ENCODE measurements at regions not wholly inside any gene's neighbourhood (a gene's known extent, or its start where the extent isn't known, plus 50 kb on each side); places are given as distances from the start of the nearest gene placed in this dataset.
A peak's percentile ranks its signal among the peaks of the same experiment; 100 is the strongest.

- Histone ChIP-seq H3K9me3 (replicated peaks; ENCODE audit: control insufficient read depth, insufficient read depth, low read length) (no peaks in the 10 kb centered on the region), H3K4me1 (ENCODE audit: control insufficient read depth, extremely low read depth, insufficient read depth, low read length) (no peaks in the 10 kb centered on the region), H3K9me1 (replicated peaks; ENCODE audit: control insufficient read depth, extremely low read depth, insufficient read depth, low read length) (no peaks in the 10 kb centered on the region), H3K27me3 (ENCODE audit: control insufficient read depth in 2 of 2, insufficient read depth in 2 of 2, low read length in 2 of 2) (no peaks in the 10 kb centered on the region), H3K4me3 (replicated peaks in 1 of 3; ENCODE audit: insufficient read depth in 1 of 3, low read depth in 1 of 3, low read length in 3 of 3) (no peak overlapping the region), H3K4me2 (ENCODE audit: insufficient read depth, low read length) (no peak overlapping the region), H3K9ac (replicated peaks; ENCODE audit: extremely low read depth, insufficient read depth, low read length) (no peak overlapping the region), H2AFZ (ENCODE audit: low read depth, low read length) (no peak overlapping the region), H3K79me2 (ENCODE audit: control insufficient read depth, insufficient read depth, low read length) (no peaks in the 10 kb centered on the region), H4K20me1 (replicated peaks; ENCODE audit: control insufficient read depth, extremely low read depth, insufficient read depth, low read length) (no peaks in the 10 kb centered on the region), H3K27ac (ENCODE audit: insufficient read depth, low read depth, low read length) (no peak overlapping the region), H3K36me3 (ENCODE audit: control insufficient read depth in 2 of 2, extremely low read depth in 1 of 2, insufficient read depth in 2 of 2, low read length in 2 of 2) (no peaks in the 10 kb centered on the region)
- peak; percentile 49 for DNase-seq (ENCODE audit: low read depth, low spot score)
- BruUV-seq (replicated peaks): no TSS peak
- CTCF ChIA-PET: interaction anchor here (1.5 to 3.2 kb wide), 2 partner anchors 143 to 285 kb away, joined by 3 to 43 read pairs; no protein-coding TSS in a partner anchor
- TF ChIP-seq EZH2 (IDR thresholded peaks at IDR 0.05; ENCODE audit: borderline replicate concordance, low read depth, low read length, severe bottlenecking) (no peak), CTCF (IDR thresholded peaks at IDR 0.05; ENCODE audit: extremely low read depth in 1 of 2, insufficient read depth in 1 of 2, low read depth in 1 of 2, low read length in 2 of 2) (peak; percentile 20 to 43)
- intact Hi-C loops (cut with micrococcal nuclease) (loop anchor here (1.0 to 10.0 kb wide), 4 partner anchors 143 to 797 kb away; no protein-coding TSS in a partner anchor), dilution Hi-C loops (cut with MboI; ENCODE audit: extremely low pct_ligation_motif_present, low sequenced_read_pairs) (no loop called here)
- FAIRE-seq: no peak
- POLR2A ChIA-PET: no interaction called here
Observed at GRCh38 chr5:6291961-6292360, 86.4 kb downstream of the MED10 start.

GRCh38 chr5:6289239-6289638 lies 89.1 kb downstream of the MED10 start:
- no peak overlapping the region for H3K4me2 ChIP-seq (ENCODE audit: insufficient read depth, low read length)
- no peaks in the 10 kb centered on the region for H3K27me3 ChIP-seq (ENCODE audit: control insufficient read depth in 2 of 2, insufficient read depth in 2 of 2, low read length in 2 of 2)
- no peaks in the 10 kb centered on the region for H3K36me3 ChIP-seq (ENCODE audit: control insufficient read depth in 2 of 2, extremely low read depth in 1 of 2, insufficient read depth in 2 of 2, low read length in 2 of 2)
- no peak overlapping the region for H3K9ac ChIP-seq (replicated peaks; ENCODE audit: extremely low read depth, insufficient read depth, low read length)
- H3K9me3 ChIP-seq (replicated peaks; ENCODE audit: control insufficient read depth, insufficient read depth, low read length): no peaks in the 10 kb centered on the region
- dilution Hi-C loops (cut with MboI; ENCODE audit: extremely low pct_ligation_motif_present, low sequenced_read_pairs): no loop called here
- no peaks in the 10 kb centered on the region for H3K9me1 ChIP-seq (replicated peaks; ENCODE audit: control insufficient read depth, extremely low read depth, insufficient read depth, low read length)
- no peak overlapping the region for H3K27ac ChIP-seq (ENCODE audit: insufficient read depth, low read depth, low read length)
- DNase-seq (ENCODE audit: low read depth, low spot score): no peak
- no peaks in the 10 kb centered on the region for H3K4me1 ChIP-seq (ENCODE audit: control insufficient read depth, extremely low read depth, insufficient read depth, low read length)
- no peaks in the 10 kb centered on the region for H4K20me1 ChIP-seq (replicated peaks; ENCODE audit: control insufficient read depth, extremely low read depth, insufficient read depth, low read length)
- no peak overlapping the region for H2AFZ ChIP-seq (ENCODE audit: low read depth, low read length)
- no peak overlapping the region for H3K4me3 ChIP-seq (replicated peaks in 1 of 3; ENCODE audit: insufficient read depth in 1 of 3, low read depth in 1 of 3, low read length in 3 of 3)
- POLR2A ChIA-PET: no interaction called here
- BruUV-seq (replicated peaks): no TSS peak
- CTCF ChIA-PET: interaction anchor here (1.5 kb wide), 1 partner anchor 146 kb away, joined by 14 read pairs; no protein-coding TSS in a partner anchor
- no peak for TF ChIP-seq JUN (IDR thresholded peaks at IDR 0.05; ENCODE audit: borderline replicate concordance, insufficient read depth, insufficient read length, low read depth)
- no peak for TF ChIP-seq EZH2 (IDR thresholded peaks at IDR 0.05; ENCODE audit: borderline replicate concordance, low read depth, low read length, severe bottlenecking)
- no peak for TF ChIP-seq POLR2AphosphoS5 (IDR thresholded peaks at IDR 0.05; ENCODE audit: insufficient read depth, low read depth, low read length)
- TF ChIP-seq MYC (IDR thresholded peaks at IDR 0.05; ENCODE audit: low read depth, low read length): no peak
- TF ChIP-seq POLR2A (IDR thresholded peaks at IDR 0.05; ENCODE audit: low read depth, low read length): no peak
- TF ChIP-seq CTCF (IDR thresholded peaks at IDR 0.05; ENCODE audit: extremely low read depth in 1 of 2, insufficient read depth in 1 of 2, low read depth in 1 of 2, low read length in 2 of 2): no peak
- no peak for TF ChIP-seq GATA2 (IDR thresholded peaks at IDR 0.05; ENCODE audit: insufficient read depth, insufficient read length, low read depth, low read length)
- no peak for TF ChIP-seq FOS (IDR thresholded peaks at IDR 0.05; ENCODE audit: borderline replicate concordance, insufficient read depth, low read length)
- TF ChIP-seq, protein P1, sequence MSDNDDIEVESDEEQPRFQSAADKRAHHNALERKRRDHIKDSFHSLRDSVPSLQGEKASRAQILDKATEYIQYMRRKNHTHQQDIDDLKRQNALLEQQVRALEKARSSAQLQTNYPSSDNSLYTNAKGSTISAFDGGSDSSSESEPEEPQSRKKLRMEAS (IDR thresholded peaks at IDR 0.05; ENCODE audit: insufficient read depth, insufficient read length): no peak
- intact Hi-C loops (cut with micrococcal nuclease): no loop called here
- FAIRE-seq: no peak
- no peaks in the 10 kb centered on the region for H3K79me2 ChIP-seq (ENCODE audit: control insufficient read depth, insufficient read depth, low read length)
